HEK293 (cell line): ENCODE measurements at regions not wholly inside any gene's neighbourhood (a gene's known extent, or its start where the extent isn't known, plus 50 kb on each side); places are given as distances from the start of the nearest gene placed in this dataset.
"Not testable (repeated sequence)": the region's sequence is repeated elsewhere in the genome, so short reads cannot be mapped to it uniquely, and the experiment has no call there.

Source experiments
- CTCF ChIA-PET: fragments of 350-600 bp; formaldehyde crosslinking; extraction: SDS; loops from one replicate; lab custom pipeline; 2021; ENCODE audit warnings: antibody characterized with exemption; lab: Yijun Ruan, JAX
- POLR2A ChIA-PET: fragments of 300-600 bp; formaldehyde crosslinking; extraction: SDS; loops from one replicate; lab custom pipeline; 2020; ENCODE audit warnings: antibody characterized with exemption, inconsistent platforms; lab: Yijun Ruan, JAX
- H3K27ac ChIP-seq: fragments of 200-500 bp; sonication (Bioruptor generic); 2 replicates; pipeline ENCODE4 v1.5.1; 2014; ENCODE audit warnings: low read depth, low read length, control low read depth, inconsistent platforms; ENCODE audit errors: extremely low read depth
- H3K36me3 ChIP-seq, 2 experiments: fragments of 200-500 bp in 1 of 2; sonication (Bioruptor generic) in 1 of 2; 1 replicate in 1 of 2; 2 replicates in 1 of 2; pipeline ENCODE4 v1.5.1; 2014 to 2017; ENCODE audit warnings: inconsistent platforms in 2 of 2, low read length in 2 of 2; ENCODE audit not compliant: control insufficient read depth in 2 of 2, insufficient read depth in 1 of 2
- H3K4me1 ChIP-seq: fragments of 200-500 bp; sonication (Bioruptor generic); 2 replicates; pipeline ENCODE4 v1.5.1; 2014; ENCODE audit warnings: mild to moderate bottlenecking, low read length, inconsistent platforms; ENCODE audit not compliant: control insufficient read depth, insufficient read depth
- H3K4me3 ChIP-seq: 2 replicates; pipeline ENCODE4 v1.5.1; 2011; ENCODE audit warnings: low read depth, mild to moderate bottlenecking, control low read depth, low read length, moderate library complexity
- H3K9me3 ChIP-seq: fragments of 200-500 bp; sonication (Bioruptor generic); 2 replicates; pipeline ENCODE4 v1.5.1; 2014; ENCODE audit warnings: low read depth, low read length, inconsistent platforms; ENCODE audit not compliant: control insufficient read depth, insufficient read depth
- HOXA7 ChIP-seq: sonication (generic); formaldehyde crosslinking; IDR thresholded peaks from 2 replicates; pipeline ENCODE4 v1.8.1; 2022; ENCODE audit warnings: missing genetic modification reagents, borderline replicate concordance
- KLF1 ChIP-seq: fragments of 450-650 bp; formaldehyde crosslinking; IDR thresholded peaks from 2 replicates; pipeline ENCODE4 v1.5.1; 2016; ENCODE audit warnings: missing biosample characterization, missing genetic modification characterization
- MEIS1 ChIP-seq: sonication (generic); formaldehyde crosslinking; IDR thresholded peaks from 2 replicates; pipeline ENCODE4 v1.8.1; 2022; ENCODE audit warnings: missing genetic modification reagents, mild to moderate bottlenecking, borderline replicate concordance
- SETDB1 ChIP-seq: IDR thresholded peaks from one replicate; pipeline ENCODE4 v1.6.1; 2017; ENCODE audit warnings: mild to moderate bottlenecking, low read length, moderate library complexity, mixed read lengths; ENCODE audit not compliant: insufficient read length
- YY1 ChIP-seq: fragments of 450-650 bp; formaldehyde crosslinking; IDR thresholded peaks from 2 replicates; pipeline ENCODE4 v1.5.1; 2018; ENCODE audit warnings: missing biosample characterization, missing genetic modification characterization
- YY2 ChIP-seq: fragments of 450-650 bp; formaldehyde crosslinking; IDR thresholded peaks from 2 replicates; pipeline ENCODE4 v1.5.1; 2016; ENCODE audit warnings: missing biosample characterization, missing genetic modification characterization
- ZBTB20 ChIP-seq: fragments of 450-650 bp; formaldehyde crosslinking; IDR thresholded peaks from 2 replicates; pipeline ENCODE4 v1.5.1; 2016; ENCODE audit warnings: missing biosample characterization, missing genetic modification characterization
- ZBTB48 ChIP-seq: fragments of 450-650 bp; formaldehyde crosslinking; IDR thresholded peaks from 2 replicates; pipeline ENCODE4 v1.5.1; 2016; ENCODE audit warnings: missing biosample characterization, missing genetic modification characterization
- ZNF112 ChIP-seq: fragments of 450-650 bp; formaldehyde crosslinking; IDR thresholded peaks from 2 replicates; pipeline ENCODE4 v1.5.0; 2017; ENCODE audit warnings: missing biosample characterization, missing genetic modification characterization
- ZNF16 ChIP-seq: fragments of 450-650 bp; formaldehyde crosslinking; IDR thresholded peaks from 2 replicates; pipeline ENCODE4 v1.5.1; 2016; ENCODE audit warnings: low read depth, missing biosample characterization, missing genetic modification characterization
- ZNF175 ChIP-seq: fragments of 450-650 bp; formaldehyde crosslinking; IDR thresholded peaks from 2 replicates; pipeline ENCODE4 v1.5.1; 2016; ENCODE audit warnings: missing biosample characterization, missing genetic modification characterization
- ZNF211 ChIP-seq: fragments of 450-650 bp; formaldehyde crosslinking; IDR thresholded peaks from 2 replicates; pipeline ENCODE4 v1.5.1; 2016; ENCODE audit warnings: low read depth, missing biosample characterization, missing genetic modification characterization
- ZNF239 ChIP-seq: fragments of 450-650 bp; formaldehyde crosslinking; IDR thresholded peaks from 2 replicates; pipeline ENCODE4 v1.5.1; 2016; ENCODE audit warnings: missing biosample characterization, missing genetic modification characterization
- ZNF266 ChIP-seq: fragments of 450-650 bp; formaldehyde crosslinking; IDR thresholded peaks from 2 replicates; pipeline ENCODE4 v1.5.1; 2016; ENCODE audit warnings: missing biosample characterization, missing genetic modification characterization, low read depth
- ZNF302 ChIP-seq: fragments of 450-650 bp; formaldehyde crosslinking; IDR thresholded peaks from 2 replicates; pipeline ENCODE4 v1.5.1; 2016; ENCODE audit warnings: missing biosample characterization, missing genetic modification characterization, low read depth
- ZNF366 ChIP-seq: fragments of 450-650 bp; formaldehyde crosslinking; conservative IDR thresholded peaks from 2 replicates; pipeline ENCODE4 v1.5.1; 2016; ENCODE audit warnings: missing biosample characterization, missing genetic modification characterization
- ZNF394 ChIP-seq: fragments of 450-650 bp; formaldehyde crosslinking; IDR thresholded peaks from 2 replicates; pipeline ENCODE4 v1.5.1; 2016; ENCODE audit warnings: missing biosample characterization, missing genetic modification characterization, mild to moderate bottlenecking, moderate library complexity, borderline replicate concordance
- ZNF423 ChIP-seq: fragments of 450-650 bp; formaldehyde crosslinking; IDR thresholded peaks from 2 replicates; pipeline ENCODE4 v1.5.1; 2016; ENCODE audit warnings: missing biosample characterization, missing genetic modification characterization
- ZNF501 ChIP-seq: fragments of 450-650 bp; formaldehyde crosslinking; IDR thresholded peaks from 2 replicates; pipeline ENCODE4 v1.5.1; 2016; ENCODE audit warnings: missing biosample characterization, missing genetic modification characterization
- ZNF529 ChIP-seq: fragments of 450-650 bp; formaldehyde crosslinking; IDR thresholded peaks from 2 replicates; pipeline ENCODE4 v1.5.1; 2017; ENCODE audit warnings: missing genetic modification characterization, missing biosample characterization; ENCODE audit not compliant: insufficient replicate concordance
- ZNF544 ChIP-seq: fragments of 450-650 bp; formaldehyde crosslinking; IDR thresholded peaks from 2 replicates; pipeline ENCODE4 v1.5.0; 2017; ENCODE audit warnings: missing biosample characterization, missing genetic modification characterization
- ZNF560 ChIP-seq: fragments of 450-650 bp; formaldehyde crosslinking; IDR thresholded peaks from 2 replicates; pipeline ENCODE4 v1.5.1; 2017; ENCODE audit warnings: missing biosample characterization, missing genetic modification characterization, borderline replicate concordance
- ZNF610 ChIP-seq: fragments of 450-650 bp; formaldehyde crosslinking; IDR thresholded peaks from 2 replicates; pipeline ENCODE4 v1.5.1; 2016; ENCODE audit warnings: missing biosample characterization, missing genetic modification characterization, borderline replicate concordance
- ZNF623 ChIP-seq: fragments of 450-650 bp; formaldehyde crosslinking; IDR thresholded peaks from 2 replicates; pipeline ENCODE4 v1.5.1; 2016; ENCODE audit warnings: missing biosample characterization, missing genetic modification characterization
- TF ChIP-seq, protein P1 (sequence below): fragments of 450-650 bp; formaldehyde crosslinking; IDR thresholded peaks from 2 replicates; pipeline ENCODE4 v1.5.1; 2017; ENCODE audit warnings: missing biosample characterization, missing genetic modification characterization
- TF ChIP-seq, protein P2 (sequence below): fragments of 450-650 bp; formaldehyde crosslinking; IDR thresholded peaks from 2 replicates; pipeline ENCODE4; 2016; ENCODE audit warnings: missing biosample characterization, missing genetic modification characterization
- TF ChIP-seq, protein P3 (sequence below): fragments of 450-650 bp; formaldehyde crosslinking; IDR thresholded peaks from 2 replicates; pipeline ENCODE4 v1.5.1; 2016; ENCODE audit warnings: missing biosample characterization, missing genetic modification characterization
- TF ChIP-seq, protein P4 (sequence below): fragments of 450-650 bp; formaldehyde crosslinking; optimal IDR thresholded peaks from 2 replicates; pipeline ENCODE3; 2016; ENCODE audit warnings: missing biosample characterization, mild to moderate bottlenecking, missing genetic modification characterization

DNA sequence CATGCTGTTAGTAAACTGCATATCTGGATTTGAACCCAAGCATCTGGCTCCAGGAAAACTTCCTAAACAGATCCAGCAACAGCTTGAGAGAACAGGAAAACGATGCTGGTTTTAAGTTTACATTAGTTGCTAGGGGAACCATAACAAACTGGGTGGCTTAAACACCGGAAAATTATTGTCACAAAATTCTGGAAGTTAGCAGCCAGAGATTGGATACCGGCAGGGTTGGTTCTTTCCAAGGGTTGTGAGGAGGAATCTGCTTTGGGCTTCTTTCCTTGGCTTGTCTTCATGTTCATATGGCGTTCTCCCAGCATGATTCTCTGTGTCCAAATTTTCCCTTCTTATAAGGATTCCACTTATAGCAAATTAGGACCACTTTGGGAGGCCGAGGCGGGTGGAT is 276.9 kb upstream of the TOM1L1 start:
- CTCF ChIA-PET: no interaction called here
- no peaks in the 10 kb centered on the region for H3K9me3 ChIP-seq

DNA sequence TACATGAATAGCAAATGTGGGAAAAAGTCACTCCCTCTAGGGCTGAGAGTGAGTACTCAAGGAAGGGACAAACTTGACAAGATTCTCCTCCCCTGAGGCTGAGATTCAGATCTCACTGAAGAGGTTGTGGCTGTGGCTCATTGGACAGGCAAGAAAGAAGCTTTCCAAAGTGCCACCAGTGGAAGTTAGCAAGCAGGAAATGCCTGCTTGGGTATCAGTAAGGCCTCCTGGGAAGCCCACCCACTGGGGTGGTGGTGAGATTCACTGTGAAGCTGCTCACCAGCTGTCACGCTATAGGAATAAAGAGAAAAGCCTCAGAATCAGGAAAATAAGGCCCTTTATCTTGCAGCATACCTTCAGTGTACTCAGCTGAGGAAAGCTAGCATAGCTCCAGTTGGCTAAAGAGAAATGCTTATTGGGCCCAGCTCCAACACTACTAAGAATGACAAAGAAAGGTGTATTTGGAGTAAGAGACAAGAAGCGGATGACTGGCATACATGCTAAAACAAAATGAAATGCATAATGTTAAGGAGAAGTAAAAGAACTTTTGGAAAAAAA is 274.4 kb upstream of the TOM1L1 start:
- ChIA-PET CTCF (no interaction called here), POLR2A (no interaction called here)
- Histone ChIP-seq H3K9me3 (no peaks in the 10 kb centered on the region), H3K4me1 (no peaks in the 10 kb centered on the region), H3K4me3 (no peak overlapping the region), H3K27ac (no peak overlapping the region), H3K36me3 (no peaks in the 10 kb centered on the region)
- TF ChIP-seq ZNF366 (tag by site-specific recombination): no peak
- TF ChIP-seq YY2 (tag by site-specific recombination): no peak
- TF ChIP-seq ZNF394: no peak
- TF ChIP-seq, protein P1, sequence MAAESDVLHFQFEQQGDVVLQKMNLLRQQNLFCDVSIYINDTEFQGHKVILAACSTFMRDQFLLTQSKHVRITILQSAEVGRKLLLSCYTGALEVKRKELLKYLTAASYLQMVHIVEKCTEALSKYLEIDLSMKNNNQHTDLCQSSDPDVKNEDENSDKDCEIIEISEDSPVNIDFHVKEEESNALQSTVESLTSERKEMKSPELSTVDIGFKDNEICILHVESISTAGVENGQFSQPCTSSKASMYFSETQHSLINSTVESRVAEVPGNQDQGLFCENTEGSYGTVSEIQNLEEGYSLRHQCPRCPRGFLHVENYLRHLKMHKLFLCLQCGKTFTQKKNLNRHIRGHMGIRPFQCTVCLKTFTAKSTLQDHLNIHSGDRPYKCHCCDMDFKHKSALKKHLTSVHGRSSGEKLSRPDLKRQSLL (tag by site-specific recombination): no peak
- no peak for TF ChIP-seq ZNF501 (tag by site-specific recombination)
- no peak for TF ChIP-seq ZNF175 (tag by site-specific recombination)
- no peak for TF ChIP-seq ZNF623 (tag by site-specific recombination)
- TF ChIP-seq, protein P2, sequence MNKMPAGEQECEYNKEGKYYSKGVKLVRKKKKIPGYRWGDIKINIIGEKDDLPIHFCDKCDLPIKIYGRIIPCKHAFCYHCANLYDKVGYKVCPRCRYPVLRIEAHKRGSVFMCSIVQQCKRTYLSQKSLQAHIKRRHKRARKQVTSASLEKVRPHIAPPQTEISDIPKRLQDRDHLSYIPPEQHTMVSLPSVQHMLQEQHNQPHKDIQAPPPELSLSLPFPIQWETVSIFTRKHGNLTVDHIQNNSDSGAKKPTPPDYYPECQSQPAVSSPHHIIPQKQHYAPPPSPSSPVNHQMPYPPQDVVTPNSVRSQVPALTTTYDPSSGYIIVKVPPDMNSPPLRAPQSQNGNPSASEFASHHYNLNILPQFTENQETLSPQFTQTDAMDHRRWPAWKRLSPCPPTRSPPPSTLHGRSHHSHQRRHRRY: no peak
- no peak for TF ChIP-seq ZNF302 (tag by site-specific recombination)
- TF ChIP-seq ZNF239 (tag by site-specific recombination): no peak

More for the DNA sequence above, 276.9 kb upstream of the TOM1L1 start:
- H3K4me3 ChIP-seq: no peak overlapping the region
- H3K27ac ChIP-seq: no peak overlapping the region
- no peak for TF ChIP-seq ZNF112
- TF ChIP-seq YY1 (tag by site-specific recombination): no peak
- no peak for TF ChIP-seq SETDB1
- no peak for TF ChIP-seq YY2 (tag by site-specific recombination)
- TF ChIP-seq, protein P3, sequence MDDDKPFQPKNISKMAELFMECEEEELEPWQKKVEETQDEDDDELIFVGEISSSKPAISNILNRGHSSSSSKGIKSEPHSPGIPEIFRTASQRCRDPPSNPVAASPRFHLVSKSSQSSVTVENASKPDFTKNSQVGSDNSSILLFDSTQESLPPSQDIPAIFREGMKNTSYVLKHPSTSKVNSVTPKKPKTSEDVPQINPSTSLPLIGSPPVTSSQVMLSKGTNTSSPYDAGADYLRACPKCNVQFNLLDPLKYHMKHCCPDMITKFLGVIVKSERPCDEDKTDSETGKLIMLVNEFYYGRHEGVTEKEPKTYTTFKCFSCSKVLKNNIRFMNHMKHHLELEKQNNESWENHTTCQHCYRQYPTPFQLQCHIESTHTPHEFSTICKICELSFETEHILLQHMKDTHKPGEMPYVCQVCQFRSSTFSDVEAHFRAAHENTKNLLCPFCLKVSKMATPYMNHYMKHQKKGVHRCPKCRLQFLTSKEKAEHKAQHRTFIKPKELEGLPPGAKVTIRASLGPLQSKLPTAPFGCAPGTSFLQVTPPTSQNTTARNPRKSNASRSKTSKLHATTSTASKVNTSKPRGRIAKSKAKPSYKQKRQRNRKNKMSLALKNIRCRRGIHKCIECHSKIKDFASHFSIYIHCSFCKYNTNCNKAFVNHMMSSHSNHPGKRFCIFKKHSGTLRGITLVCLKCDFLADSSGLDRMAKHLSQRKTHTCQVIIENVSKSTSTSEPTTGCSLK (tag by site-specific recombination): no peak
- no peak for TF ChIP-seq ZNF423
- no peak for TF ChIP-seq ZNF560 (tag by site-specific recombination)
- TF ChIP-seq ZNF266 (tag by site-specific recombination): no peak
- TF ChIP-seq ZNF16 (tag by site-specific recombination): no peak
- TF ChIP-seq, protein P4, sequence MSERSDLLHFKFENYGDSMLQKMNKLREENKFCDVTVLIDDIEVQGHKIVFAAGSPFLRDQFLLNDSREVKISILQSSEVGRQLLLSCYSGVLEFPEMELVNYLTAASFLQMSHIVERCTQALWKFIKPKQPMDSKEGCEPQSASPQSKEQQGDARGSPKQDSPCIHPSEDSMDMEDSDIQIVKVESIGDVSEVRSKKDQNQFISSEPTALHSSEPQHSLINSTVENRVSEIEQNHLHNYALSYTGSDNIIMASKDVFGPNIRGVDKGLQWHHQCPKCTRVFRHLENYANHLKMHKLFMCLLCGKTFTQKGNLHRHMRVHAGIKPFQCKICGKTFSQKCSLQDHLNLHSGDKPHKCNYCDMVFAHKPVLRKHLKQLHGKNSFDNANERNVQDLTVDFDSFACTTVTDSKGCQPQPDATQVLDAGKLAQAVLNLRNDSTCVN: no peak
- no peak for TF ChIP-seq ZNF529 (tag by site-specific recombination)
- no peak for TF ChIP-seq ZBTB20 (tag by site-specific recombination)
- no peak for TF ChIP-seq ZNF544 (tag by site-specific recombination)
- no peak for TF ChIP-seq ZBTB48
- TF ChIP-seq MEIS1 (CRISPR knock-in tag): no peak
- TF ChIP-seq HOXA7 (CRISPR knock-in tag): no peak
- TF ChIP-seq, protein P1 (tag by site-specific recombination): no peak
- TF ChIP-seq ZNF610 (tag by site-specific recombination): no peak
- no peak for TF ChIP-seq KLF1 (tag by site-specific recombination)
- no peak for TF ChIP-seq ZNF211 (tag by site-specific recombination)
- no peaks in the 10 kb centered on the region for H3K4me1 ChIP-seq
- H3K36me3 ChIP-seq: no peaks in the 10 kb centered on the region
- POLR2A ChIA-PET: no interaction called here

DNA sequence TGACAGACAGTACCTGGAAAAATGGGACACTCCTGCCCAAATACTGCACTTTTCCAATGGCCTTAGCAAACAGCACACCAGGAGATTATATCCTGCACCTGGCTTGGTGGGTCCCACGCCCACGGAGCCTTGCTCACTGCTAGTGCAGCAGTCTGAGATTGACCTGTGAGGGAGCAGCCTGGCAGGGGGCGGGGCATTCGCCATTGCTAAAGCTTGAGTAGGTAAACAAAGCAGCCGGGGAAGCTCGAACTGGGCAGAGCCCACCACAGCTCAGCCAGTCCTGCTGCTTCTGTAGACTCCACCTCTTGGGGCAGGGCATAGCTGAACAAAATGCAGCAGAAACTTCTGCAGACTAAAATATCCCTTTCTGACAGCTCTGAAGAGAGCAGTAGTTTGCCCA is 261.2 kb upstream of the TOM1L1 start:
- H3K36me3 ChIP-seq, H3K4me1 ChIP-seq, H3K9me3 ChIP-seq, POLR2A ChIA-PET, H3K27ac ChIP-seq, H3K4me3 ChIP-seq: not testable (repeated sequence)
- CTCF ChIA-PET: interaction anchor here (0.6 kb wide), 1 partner anchor 22 kb away, joined by 8 read pairs; no protein-coding TSS in a partner anchor
